ENCODE measurements at regions not wholly inside any gene's neighbourhood (a gene's known extent, or its start where the extent isn't known, plus 50 kb on each side); places are given as distances from the start of the nearest gene placed in this dataset.
"Not testable (repeated sequence)": the region's sequence is repeated elsewhere in the genome, so short reads cannot be mapped to it uniquely, and the experiment has no call there.

- no peaks in the 10 kb centered on the region for H3K9me3 Mint-ChIP-seq (ENCODE audit: low read depth)
- peaks cover 26% of the 10 kb centered on the region for H3K4me1 Mint-ChIP-seq (ENCODE audit: low read depth)
- H3K36me3 Mint-ChIP-seq (ENCODE audit: insufficient read depth) = no peaks in the 10 kb centered on the region
- H3K27me3 Mint-ChIP-seq = no peaks in the 10 kb centered on the region
- no peak overlapping the region for H3K4me3 Mint-ChIP-seq (ENCODE audit: low read depth)
- no peak overlapping the region for H3K27ac Mint-ChIP-seq
- no peak for DNase-seq (ENCODE audit: low spot score, unreplicated experiment)
- TF ChIP-seq CTCF (IDR thresholded peaks at IDR 0.05; ENCODE audit: unreplicated experiment) = no peak
Observed at GRCh38 chr2:183536714-183537113, 412.5 kb downstream of the NUP35 start.

GRCh38 chr2:183541766-183542165, 417.5 kb downstream of the NUP35 start:
- H3K4me1 Mint-ChIP-seq (ENCODE audit: low read depth) = peaks cover 26% of the 10 kb centered on the region
- peaks cover 2% of the 10 kb centered on the region for H3K36me3 Mint-ChIP-seq (ENCODE audit: insufficient read depth)
- no peak overlapping the region for H3K4me3 Mint-ChIP-seq (ENCODE audit: low read depth)
- DNase-seq (ENCODE audit: low spot score, unreplicated experiment) = no peak
- H3K9me3 Mint-ChIP-seq (ENCODE audit: low read depth) = peaks cover 16% of the 10 kb centered on the region
- H3K27me3 Mint-ChIP-seq = peaks cover 4% of the 10 kb centered on the region
- no peak for TF ChIP-seq CTCF (IDR thresholded peaks at IDR 0.05; ENCODE audit: unreplicated experiment)
- H3K27ac Mint-ChIP-seq = no peak overlapping the region

- H3K27ac Mint-ChIP-seq = no peak overlapping the region
- H3K27me3 Mint-ChIP-seq = peaks cover 4% of the 10 kb centered on the region
- peaks cover 18% of the 10 kb centered on the region for H3K4me1 Mint-ChIP-seq (ENCODE audit: low read depth)
- H3K9me3 Mint-ChIP-seq (ENCODE audit: low read depth) = peaks cover 16% of the 10 kb centered on the region
- H3K4me3 Mint-ChIP-seq (ENCODE audit: low read depth) = no peak overlapping the region
- peaks cover 2% of the 10 kb centered on the region for H3K36me3 Mint-ChIP-seq (ENCODE audit: insufficient read depth)
- no peak for TF ChIP-seq CTCF (IDR thresholded peaks at IDR 0.05; ENCODE audit: unreplicated experiment)
- no peak for DNase-seq (ENCODE audit: low spot score, unreplicated experiment)
Observed at GRCh38 chr2:183542606-183543005, 418.4 kb downstream of the NUP35 start.

GRCh38 chr2:183543222-183543621, 419.0 kb downstream of the NUP35 start:
- Mint-ChIP-seq H3K4me1 (ENCODE audit: low read depth) (peaks cover 12% of the 10 kb centered on the region), H3K27ac (no peak overlapping the region), H3K36me3 (ENCODE audit: insufficient read depth) (peaks cover 3% of the 10 kb centered on the region), H3K4me3 (ENCODE audit: low read depth) (no peak overlapping the region), H3K9me3 (ENCODE audit: low read depth) (peaks cover 21% of the 10 kb centered on the region), H3K27me3 (peaks cover 4% of the 10 kb centered on the region)
- DNase-seq (ENCODE audit: low spot score, unreplicated experiment) = no peak
- no peak for TF ChIP-seq CTCF (IDR thresholded peaks at IDR 0.05; ENCODE audit: unreplicated experiment)

- Mint-ChIP-seq H3K4me3 (ENCODE audit: low read depth) (no peak overlapping the region), H3K9me3 (ENCODE audit: low read depth) (peaks cover 21% of the 10 kb centered on the region), H3K36me3 (ENCODE audit: insufficient read depth) (peaks cover 3% of the 10 kb centered on the region), H3K27ac (no peak overlapping the region), H3K27me3 (peaks cover 4% of the 10 kb centered on the region), H3K4me1 (ENCODE audit: low read depth) (peaks cover 7% of the 10 kb centered on the region)
- TF ChIP-seq CTCF (IDR thresholded peaks at IDR 0.05; ENCODE audit: unreplicated experiment) = no peak
- no peak for DNase-seq (ENCODE audit: low spot score, unreplicated experiment)
Observed at GRCh38 chr2:183543731-183544130, 419.5 kb downstream of the NUP35 start.

- H3K9me3 Mint-ChIP-seq (ENCODE audit: low read depth) = peaks cover 35% of the 10 kb centered on the region
- H3K4me1 Mint-ChIP-seq (ENCODE audit: low read depth) = not testable (repeated sequence)
Observed at GRCh38 chr2:183546560-183547350, 422.5 kb downstream of the NUP35 start.

More at GRCh38 chr2:183546560-183547350, 422.5 kb downstream of the NUP35 start:
- not testable (repeated sequence) for H3K4me3 Mint-ChIP-seq (ENCODE audit: low read depth); H3K27ac Mint-ChIP-seq; H3K27me3 Mint-ChIP-seq; DNase-seq (ENCODE audit: low spot score, unreplicated experiment); H3K36me3 Mint-ChIP-seq (ENCODE audit: insufficient read depth)

All from progenitor cell of endocrine pancreas (in vitro differentiated cells).